Sigmoid colon (tissue), 6 donors: ENCODE measurements at regions not wholly inside any gene's neighbourhood (a gene's known extent, or its start where the extent isn't known, plus 50 kb on each side); places are given as distances from the start of the nearest gene placed in this dataset.

ENCODE experiments used
- DNase-seq: peaks from one replicate; pipeline ENCODE4 v3.0.0-alpha.2; 2019
- H3K27ac ChIP-seq, 4 donors: fragments of 200-600 bp; sonication (generic); one replicate each; pipeline ENCODE4 v1.5.1; 2016 to 2019; ENCODE audit warnings: mild to moderate bottlenecking in 1 of 4
- H3K27me3 ChIP-seq, 3 donors: fragments of 200-600 bp; sonication (generic); one replicate each; pipeline ENCODE4 v1.5.1; 2019; ENCODE audit warnings: mild to moderate bottlenecking in 1 of 3
- H3K36me3 ChIP-seq, 4 donors: fragments of 200-600 bp; sonication (generic); one replicate each; pipeline ENCODE4 v1.5.1; 2016 to 2019
- H3K4me1 ChIP-seq, 4 donors: fragments of 200-600 bp; sonication (generic); one replicate each; pipeline ENCODE4 v1.5.1; 2017 to 2019
- H3K4me3 ChIP-seq, 4 donors: fragments of 200-600 bp; sonication (generic); one replicate each; pipeline ENCODE4 v1.5.1; 2017 to 2019; ENCODE audit warnings: mild to moderate bottlenecking in 2 of 4, moderate library complexity in 1 of 4
- H3K9me3 ChIP-seq, 4 donors: fragments of 200-600 bp in 3 of 4; sonication (generic) in 3 of 4; one replicate each; pipeline versions ENCODE4 v1.5.1 to v1.6.1; 2013 to 2019
- CTCF ChIP-seq, 4 experiments: fragments of 450-650 bp in 3 of 4; fragments of 200-600 bp in 1 of 4; IDR thresholded peaks; one replicate each; pipeline ENCODE4 v1.5.1; 2016 to 2019; ENCODE audit warnings: antibody characterized with exemption in 4 of 4, mild to moderate bottlenecking in 3 of 4, moderate library complexity in 2 of 4
- EP300 ChIP-seq, 4 donors: sonication (generic); formaldehyde crosslinking; IDR thresholded peaks; one replicate each; pipeline ENCODE4 v1.6.1; 2017; ENCODE audit warnings: antibody characterized with exemption in 4 of 4
- POLR2A ChIP-seq, 2 donors: fragments of 450-650 bp; IDR thresholded peaks; one replicate each; pipeline ENCODE4 v1.6.1; 2016; ENCODE audit warnings: antibody characterized with exemption in 2 of 2, mild to moderate bottlenecking in 2 of 2, moderate library complexity in 2 of 2
- POLR2AphosphoS5 ChIP-seq, 4 donors: sonication (generic); formaldehyde crosslinking; IDR thresholded peaks; one replicate each; pipeline ENCODE4 v1.6.1; 2017; ENCODE audit warnings: antibody characterized with exemption in 4 of 4
- WGBS, 2 donors: extraction: QIAGEN DNeasy Blood & Tissue Kit; methylation state at CpG; one replicate each; pipeline ENCODE4 v1.1.7; 2013; 5-methylcytosine and 5-hydroxymethylcytosine counted together
- intact Hi-C: fragments of 100-400 bp; cut with DNase I; formaldehyde crosslinking; loops from one replicate; pipeline ENCODE4 v1.15.1; 2023
- donor health status: healthy with polysubstance abuse.
- donor health status: healthy.

GRCh38 chr5:100249211-100249883, 285.8 kb upstream of the FAM174A start:
- no peak overlapping the region for H3K27ac ChIP-seq
- H3K4me3 ChIP-seq: no peak overlapping the region
- TF ChIP-seq EP300 (IDR thresholded peaks at IDR 0.05) (no peak), POLR2A (IDR thresholded peaks at IDR 0.05) (no peak), CTCF (IDR thresholded peaks at IDR 0.05) (no peak), POLR2AphosphoS5 (IDR thresholded peaks at IDR 0.05) (no peak)
- H3K27me3 ChIP-seq: no peaks in the 10 kb centered on the region
- intact Hi-C loops: no loop called here
- H3K36me3 ChIP-seq: no peaks in the 10 kb centered on the region
- no peaks in the 10 kb centered on the region for H3K4me1 ChIP-seq
- H3K9me3 ChIP-seq: no peaks in the 10 kb centered on the region
- DNase-seq: no peak
- WGBS, 2 donors: 72 to 86% methylated on average over 4 of the region's 4 CpGs

GRCh38 chr5:100232736-100233135, 302.4 kb upstream of the FAM174A start:
- no peak for DNase-seq
- WGBS, 2 donors: 87 to 90% methylated on average over 3 of the region's 3 CpGs
- H3K27ac ChIP-seq: no peak overlapping the region
- no peaks in the 10 kb centered on the region for H3K9me3 ChIP-seq
- H3K4me1 ChIP-seq: no peaks in the 10 kb centered on the region
- no peaks in the 10 kb centered on the region for H3K36me3 ChIP-seq
- H3K4me3 ChIP-seq: no peak overlapping the region
- no peaks in the 10 kb centered on the region for H3K27me3 ChIP-seq
- intact Hi-C loops: no loop called here
- TF ChIP-seq POLR2AphosphoS5 (IDR thresholded peaks at IDR 0.05) (no peak), CTCF (IDR thresholded peaks at IDR 0.05) (no peak), EP300 (IDR thresholded peaks at IDR 0.05) (no peak), POLR2A (IDR thresholded peaks at IDR 0.05) (no peak)

- Histone ChIP-seq H3K4me1 (no peaks in the 10 kb centered on the region), H3K27ac (no peak overlapping the region), H3K4me3 (no peak overlapping the region), H3K36me3 (no peaks in the 10 kb centered on the region), H3K9me3 (no peaks in the 10 kb centered on the region), H3K27me3 (no peaks in the 10 kb centered on the region)
- no peak for DNase-seq
- intact Hi-C loops: no loop called here
- no peak for TF ChIP-seq POLR2A (IDR thresholded peaks at IDR 0.05)
- TF ChIP-seq POLR2AphosphoS5 (IDR thresholded peaks at IDR 0.05): no peak
- no peak for TF ChIP-seq CTCF (IDR thresholded peaks at IDR 0.05)
- no peak for TF ChIP-seq EP300 (IDR thresholded peaks at IDR 0.05)
- 67 to 78% methylated on average over 1 of the region's 1 CpG for WGBS, 2 donors
Observed at GRCh38 chr5:100188778-100189177, 346.4 kb upstream of the FAM174A start.

GRCh38 chr5:100188339-100188738, 346.8 kb upstream of the FAM174A start:
- Histone ChIP-seq H3K9me3 (no peaks in the 10 kb centered on the region), H3K4me3 (no peak overlapping the region), H3K4me1 (no peaks in the 10 kb centered on the region), H3K27me3 (no peaks in the 10 kb centered on the region), H3K27ac (no peak overlapping the region), H3K36me3 (no peaks in the 10 kb centered on the region)
- DNase-seq: no peak
- TF ChIP-seq CTCF (IDR thresholded peaks at IDR 0.05) (no peak), EP300 (IDR thresholded peaks at IDR 0.05) (no peak), POLR2AphosphoS5 (IDR thresholded peaks at IDR 0.05) (no peak), POLR2A (IDR thresholded peaks at IDR 0.05) (no peak)
- 56 to 73% methylated on average over 3 of the region's 3 CpGs for WGBS, 2 donors
- intact Hi-C loops: no loop called here

- intact Hi-C loops: no loop called here
- whole genome bisulfite sequencing, 2 donors: 71 to 80% methylated on average over 2 of the region's 2 CpGs
- Histone ChIP-seq H3K4me1 (no peaks in the 10 kb centered on the region), H3K36me3 (no peaks in the 10 kb centered on the region), H3K4me3 (no peak overlapping the region), H3K27ac (no peak overlapping the region), H3K27me3 (no peaks in the 10 kb centered on the region), H3K9me3 (no peaks in the 10 kb centered on the region)
- TF ChIP-seq CTCF (IDR thresholded peaks at IDR 0.05) (no peak), POLR2AphosphoS5 (IDR thresholded peaks at IDR 0.05) (no peak), POLR2A (IDR thresholded peaks at IDR 0.05) (no peak), EP300 (IDR thresholded peaks at IDR 0.05) (no peak)
- DNase-seq: no peak
Observed at GRCh38 chr5:100186181-100186580, 349.0 kb upstream of the FAM174A start.
